Hematopoietic multipotent progenitor cell treated with erythropoietin and hydrocortisone succinate and interleukin-3 and kit ligand, for 4 days (in vitro differentiated cells): ENCODE measurements at regions not wholly inside any gene's neighbourhood (a gene's known extent, or its start where the extent isn't known, plus 50 kb on each side); places are given as distances from the start of the nearest gene placed in this dataset.

Source experiments
- DNase-seq: peaks from one replicate; pipeline ENCODE4 v3.0.0-alpha.2; 2015

GRCh38 chr12:27907766-27908165 lies 64.8 kb downstream of the PTHLH start:
- no peak for DNase-seq

DNA sequence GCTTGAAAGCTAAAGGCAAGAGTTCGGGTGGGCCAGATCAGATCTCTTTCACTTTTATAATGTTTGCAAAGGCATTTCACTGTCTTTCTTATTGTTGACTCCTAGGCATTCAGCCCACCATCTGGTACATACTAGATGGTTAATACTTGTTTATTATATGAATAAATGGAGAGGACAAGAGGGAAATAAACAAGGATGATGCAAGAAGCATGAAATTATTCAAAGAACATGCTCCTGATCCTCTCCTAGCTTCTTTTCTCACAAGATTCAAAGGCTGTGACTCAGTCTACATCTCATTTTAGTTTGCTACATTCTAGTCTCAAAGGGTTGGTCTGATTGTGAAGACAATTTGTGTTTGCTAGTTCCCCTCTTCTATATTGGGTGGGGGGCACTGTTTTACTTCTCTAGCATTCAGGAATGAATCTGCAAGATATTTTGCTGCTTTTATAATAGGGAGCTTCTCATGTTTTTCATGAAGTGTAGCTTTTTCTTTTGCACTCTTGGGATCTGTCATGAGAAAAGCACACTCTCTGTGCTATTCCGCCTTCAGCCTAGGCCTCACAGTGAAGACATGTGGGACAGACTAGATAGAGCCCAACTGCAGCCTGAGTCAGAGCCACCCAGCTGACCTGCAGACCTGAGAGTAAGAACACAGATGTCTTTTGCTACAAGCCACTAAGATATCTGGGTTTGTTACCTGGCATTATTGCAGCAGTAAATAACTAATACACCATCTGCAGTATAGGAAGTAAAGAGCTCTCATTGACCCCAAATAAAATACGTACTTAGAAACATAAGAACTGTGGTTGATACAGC lies 65.7 kb downstream of the PTHLH start:
- no peak for DNase-seq

DNA sequence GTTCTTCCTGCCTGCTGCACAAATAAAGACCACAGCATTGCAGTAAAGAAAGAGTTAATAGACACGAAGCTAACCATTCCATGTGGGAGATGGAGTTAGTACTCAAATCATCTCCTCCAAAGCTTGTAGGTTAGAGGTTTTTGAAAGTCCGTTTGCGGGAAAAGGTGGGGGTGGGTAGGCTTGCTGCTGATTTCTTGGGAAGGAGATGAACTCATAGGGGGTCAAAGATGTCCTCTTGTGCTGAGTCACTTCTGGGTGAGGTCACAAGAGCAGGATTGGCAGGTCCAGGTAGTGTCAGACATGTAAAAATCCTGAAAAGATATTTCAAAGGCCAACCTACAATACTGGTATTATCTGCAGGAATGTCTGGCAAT lies 66.4 kb downstream of the PTHLH start:
- DNase-seq, result no peak

- no peak for DNase-seq
These were observed 67.0 kb downstream of the PTHLH start for GRCh38 chr12:27905285-27906126.

GRCh38 chr12:27902651-27903050 lies 69.9 kb downstream of the PTHLH start:
- no peak for DNase-seq

- DNase-seq, result no peak
These were observed 70.6 kb downstream of the PTHLH start for GRCh38 chr12:27901959-27902358.

GRCh38 chr12:27900920-27901879 lies 71.3 kb downstream of the PTHLH start:
- peak; percentile 40 for DNase-seq

GRCh38 chr12:27899151-27899661 lies 73.3 kb downstream of the PTHLH start:
- no peak for DNase-seq

DNA sequence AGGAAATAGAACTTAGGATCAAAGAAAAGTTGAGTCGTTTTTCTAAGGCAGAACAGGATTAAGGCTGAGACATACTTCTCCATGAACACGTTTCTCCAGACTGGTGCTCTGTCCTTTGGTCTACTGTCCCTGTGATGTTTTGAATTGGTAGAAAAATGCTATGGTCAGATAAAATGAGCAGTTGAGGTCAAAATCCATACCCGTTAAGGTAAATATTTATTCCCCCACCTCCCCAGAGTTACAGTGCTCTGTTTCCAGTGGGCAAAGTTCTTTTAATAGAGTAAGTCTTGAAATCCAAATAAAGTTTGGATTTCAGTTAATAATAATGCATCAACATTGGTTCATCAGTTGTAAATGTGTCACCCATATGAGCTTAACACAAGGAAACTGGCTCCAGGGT lies 74.5 kb downstream of the PTHLH start:
- no peak for DNase-seq

DNA sequence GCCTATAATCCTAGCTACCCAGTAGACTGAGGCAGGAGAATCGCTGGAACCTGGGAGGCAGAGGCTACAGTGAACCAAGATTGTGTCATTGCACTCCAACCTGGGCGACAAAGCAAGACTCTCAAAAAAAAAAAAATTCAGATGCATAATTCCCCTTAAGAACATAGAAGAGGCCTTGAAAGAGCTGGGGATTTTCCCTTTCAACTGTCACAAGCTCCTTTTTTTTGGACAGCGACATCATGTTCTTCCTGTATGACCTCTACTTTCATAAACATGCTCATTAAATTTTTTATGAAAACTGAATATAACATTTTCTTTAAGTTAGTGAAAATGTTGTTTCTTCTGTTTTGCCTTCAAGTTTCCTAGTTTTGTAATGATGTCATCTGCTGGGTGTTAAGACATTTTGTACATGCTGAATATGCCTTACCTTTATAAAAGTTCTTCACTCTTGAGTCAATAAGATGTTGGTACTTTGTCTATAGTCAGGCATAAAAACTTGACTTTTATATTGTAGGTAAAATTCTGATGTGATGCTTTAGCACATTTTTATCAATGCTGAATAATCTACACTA lies 76.0 kb downstream of the PTHLH start:
- DNase-seq, result no peak

GRCh38 chr12:27894309-27894708 lies 78.2 kb downstream of the PTHLH start:
- DNase-seq, result no peak

GRCh38 chr12:27879708-27880107 lies 92.8 kb downstream of the PTHLH start:
- DNase-seq, result no peak

GRCh38 chr12:27875677-27876076 lies 95.6 kb upstream of the MANSC4 start:
- DNase-seq, result no peak

GRCh38 chr12:27873010-27873409 lies 93.0 kb upstream of the MANSC4 start:
- DNase-seq, result no peak

GRCh38 chr12:27871946-27872345 lies 91.9 kb upstream of the MANSC4 start:
- DNase-seq, result no peak

- DNase-seq, result no peak
These were observed 90.9 kb upstream of the MANSC4 start for GRCh38 chr12:27870939-27871338.

GRCh38 chr12:27869567-27869966 lies 89.5 kb upstream of the MANSC4 start:
- no peak for DNase-seq

GRCh38 chr12:27868139-27868538 lies 88.1 kb upstream of the MANSC4 start:
- no peak for DNase-seq

- no peak for DNase-seq
These were observed 86.5 kb upstream of the MANSC4 start for GRCh38 chr12:27866373-27867101.

DNA sequence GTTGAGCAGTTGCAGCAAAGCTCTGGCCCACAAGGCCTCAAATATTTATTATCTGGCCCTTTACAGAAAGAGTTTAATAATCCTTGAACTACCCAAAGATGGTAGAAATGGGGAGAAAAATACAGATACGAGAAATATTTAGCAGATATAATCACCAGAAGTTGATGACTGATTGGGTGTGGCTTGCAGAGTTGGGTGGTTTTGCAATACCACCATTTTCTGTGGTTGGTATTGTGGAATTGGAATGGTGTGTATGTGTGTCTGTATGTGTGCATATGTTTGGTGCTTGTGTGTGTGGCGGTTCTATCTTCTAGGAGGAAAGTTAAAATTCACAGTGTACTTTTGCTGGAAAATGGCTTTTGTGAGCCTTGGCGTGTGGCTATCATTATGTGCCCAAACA lies 85.4 kb upstream of the MANSC4 start:
- DNase-seq, result peak; percentile 41

DNA sequence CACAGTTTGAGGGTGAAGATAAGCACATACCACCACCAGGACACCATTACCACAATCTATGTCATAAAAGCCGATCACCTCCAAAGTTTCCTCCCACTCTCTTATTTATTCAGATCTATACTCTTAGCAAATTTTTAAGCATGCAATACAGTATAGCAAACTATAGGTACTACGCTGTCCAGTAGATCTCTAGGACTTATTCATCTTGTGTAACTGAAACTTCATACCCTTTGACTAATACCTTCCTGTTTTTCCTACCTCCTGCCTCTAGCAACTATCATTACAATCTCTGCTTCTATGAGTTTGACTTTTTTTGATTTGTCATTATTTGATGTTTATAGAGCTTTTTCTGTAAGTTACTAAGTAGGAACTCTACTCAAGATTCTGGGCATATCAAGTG lies 84.5 kb upstream of the MANSC4 start:
- no peak for DNase-seq

- DNase-seq, result no peak
These were observed 83.8 kb upstream of the MANSC4 start for GRCh38 chr12:27863839-27864238.
